ENCODE measurements at regions not wholly inside any gene's neighbourhood (a gene's known extent, or its start where the extent isn't known, plus 50 kb on each side); places are given as distances from the start of the nearest gene placed in this dataset.

GRCh38 chr3:59593380-59593779 lies 543.6 kb upstream of the CFAP20DC start:
- TF ChIP-seq CTCF (IDR thresholded peaks at IDR 0.05) (no peak), POLR2A (IDR thresholded peaks at IDR 0.05) (no peak)
